B cell (primary cell): ENCODE measurements at regions not wholly inside any gene's neighbourhood (a gene's known extent, or its start where the extent isn't known, plus 50 kb on each side); places are given as distances from the start of the nearest gene placed in this dataset.

Source experiments
- CTCF ChIP-seq: fragments of 200-600 bp; IDR thresholded peaks from one replicate; pipeline ENCODE4 v1.8.0; 2022; ENCODE audit warnings: antibody characterized with exemption, mild to moderate bottlenecking
- EZH2 ChIP-seq: IDR thresholded peaks from 2 replicates; pipeline ENCODE4 v1.6.1; 2012; ENCODE audit warnings: borderline replicate concordance, low read depth, mild to moderate bottlenecking, moderate library complexity, low read length; ENCODE audit not compliant: insufficient read depth, poor library complexity, severe bottlenecking

- TF ChIP-seq CTCF = no peak
- TF ChIP-seq EZH2 = no peak
These were observed 323.1 kb upstream of the FBXO33 start for GRCh38 chr14:39755269-39755878.
